ENCODE measurements at regions not wholly inside any gene's neighbourhood (a gene's known extent, or its start where the extent isn't known, plus 50 kb on each side); places are given as distances from the start of the nearest gene placed in this dataset.

DNA sequence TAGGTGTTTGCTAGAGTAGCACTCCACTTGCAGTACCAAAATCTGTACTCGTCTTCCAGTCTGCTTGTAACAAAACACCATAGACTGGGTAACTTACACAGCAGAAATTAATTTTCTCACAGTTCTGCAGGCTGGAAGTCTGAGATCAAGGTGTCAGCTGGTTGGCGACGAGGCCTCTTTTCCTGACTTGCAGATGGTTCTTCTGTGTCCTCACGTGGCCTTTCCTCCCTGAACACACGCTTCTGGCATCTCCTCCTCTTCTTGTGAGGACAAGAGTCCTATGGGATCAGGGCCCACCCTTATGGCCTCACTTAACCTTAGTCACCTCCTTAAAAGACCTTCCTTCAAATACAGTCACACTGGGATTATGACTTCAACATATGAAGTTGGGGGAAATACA lies 493.5 kb upstream of the MYT1L start:
- DNase-seq = no peak

DNA sequence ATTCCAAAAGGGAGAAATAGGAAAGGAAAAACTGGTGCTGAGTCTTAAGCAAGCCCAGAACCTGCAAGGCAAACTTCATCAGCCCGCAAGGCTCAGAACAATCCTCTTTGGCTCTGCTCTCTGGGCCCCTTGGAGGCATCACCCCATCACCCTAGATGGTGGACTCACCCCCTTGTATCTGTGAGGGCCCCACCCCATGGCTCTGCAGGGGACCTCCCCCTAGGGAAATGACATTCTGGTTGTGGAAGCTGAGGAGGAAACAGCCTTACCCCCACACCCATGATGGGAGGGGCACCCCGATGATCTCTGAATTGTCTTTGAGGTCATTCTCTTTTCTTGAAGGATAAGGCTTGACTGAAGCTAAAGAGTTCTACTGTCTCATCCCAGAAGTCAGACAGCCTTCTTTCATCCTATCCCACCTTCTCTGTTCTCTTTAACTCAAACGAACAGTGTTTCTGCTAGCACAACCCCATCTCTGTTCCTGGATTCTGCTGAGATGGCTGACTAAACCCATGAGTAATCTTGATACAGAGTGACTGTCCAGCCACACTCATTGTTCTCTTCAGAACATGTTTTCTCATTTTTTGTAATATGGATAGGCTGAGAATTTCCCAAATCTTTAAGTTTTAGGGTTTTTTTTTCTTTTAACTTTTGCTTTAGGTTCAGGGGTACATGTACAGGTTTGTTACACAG lies 492.1 kb upstream of the MYT1L start:
- no peak for DNase-seq

DNA sequence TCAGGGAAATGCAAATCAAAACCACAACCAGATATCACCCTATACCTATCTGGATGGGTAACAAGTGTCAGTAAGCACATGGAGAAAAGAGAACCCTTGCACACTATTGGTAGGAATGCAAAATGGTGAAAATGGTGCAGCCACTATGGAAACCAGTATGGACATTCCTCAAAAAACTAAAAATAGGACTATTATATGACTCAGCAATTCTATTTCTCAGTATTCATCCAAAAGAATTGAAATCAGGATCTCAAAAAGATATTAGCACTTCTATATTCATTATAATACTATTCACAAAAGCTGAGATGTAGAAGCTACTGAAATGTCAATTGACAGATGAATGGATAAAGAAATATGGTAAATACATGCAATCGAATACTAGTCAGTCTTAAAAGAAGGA lies 491.1 kb upstream of the MYT1L start:
- DNase-seq = no peak

DNA sequence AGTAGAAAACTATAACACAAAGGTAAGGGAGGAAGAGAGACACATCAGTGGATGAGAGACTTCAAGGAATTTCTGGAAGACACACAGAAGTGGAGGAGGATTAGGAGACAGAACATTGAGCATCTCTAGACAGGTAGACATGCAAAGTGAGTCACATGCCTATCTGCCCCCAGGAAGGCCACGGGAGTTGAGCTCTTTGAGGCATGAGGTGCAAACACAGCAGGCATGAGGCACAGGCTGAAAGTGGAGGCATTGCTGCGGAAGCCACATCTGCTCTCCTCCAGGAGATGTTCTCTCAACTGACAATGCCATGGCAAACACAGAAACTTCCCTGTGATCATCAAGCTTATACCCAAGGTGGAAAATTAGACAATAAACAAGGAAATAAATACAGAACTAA lies 481.6 kb upstream of the MYT1L start:
- DNase-seq = no peak

DNA sequence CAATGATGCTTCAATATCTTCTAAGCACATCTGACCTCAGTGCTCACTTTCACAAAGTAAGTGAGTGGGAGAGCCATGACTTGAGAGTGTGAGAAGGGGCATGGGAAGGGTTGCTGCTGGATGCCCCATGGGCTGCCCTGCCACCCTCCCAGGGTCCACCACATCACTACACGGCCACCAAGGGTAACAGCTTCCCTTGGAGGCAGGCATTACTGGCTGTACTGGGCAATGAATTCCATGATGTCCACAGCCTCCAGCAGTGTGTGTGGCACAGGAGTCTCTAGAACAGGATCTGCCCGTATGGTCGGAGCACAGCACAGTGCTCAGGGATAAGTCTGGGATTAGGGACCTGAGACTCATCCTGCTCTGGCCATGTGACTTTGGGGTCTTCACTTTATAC lies 481.0 kb upstream of the MYT1L start:
- DNase-seq = no peak

DNA sequence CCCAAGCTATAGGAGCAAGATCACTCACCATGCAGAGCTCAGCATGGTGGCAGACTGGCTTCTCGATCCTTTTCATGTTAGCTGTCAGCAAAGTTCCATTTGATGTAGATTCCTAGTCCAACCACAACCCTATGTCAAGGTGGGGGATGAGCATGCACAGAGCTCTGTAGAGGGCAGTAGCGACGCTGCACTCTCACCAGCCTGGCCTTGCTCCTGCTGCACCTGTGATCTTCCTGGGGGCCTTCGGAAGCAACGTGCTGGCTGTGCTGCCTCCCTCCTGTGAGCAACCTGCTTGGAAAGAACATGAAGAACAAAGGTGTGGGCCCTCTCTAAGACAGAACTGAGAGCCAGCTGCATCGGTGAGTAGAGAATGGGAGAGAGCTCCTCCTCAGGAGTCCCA lies 479.4 kb upstream of the MYT1L start:
- no peak for DNase-seq

DNA sequence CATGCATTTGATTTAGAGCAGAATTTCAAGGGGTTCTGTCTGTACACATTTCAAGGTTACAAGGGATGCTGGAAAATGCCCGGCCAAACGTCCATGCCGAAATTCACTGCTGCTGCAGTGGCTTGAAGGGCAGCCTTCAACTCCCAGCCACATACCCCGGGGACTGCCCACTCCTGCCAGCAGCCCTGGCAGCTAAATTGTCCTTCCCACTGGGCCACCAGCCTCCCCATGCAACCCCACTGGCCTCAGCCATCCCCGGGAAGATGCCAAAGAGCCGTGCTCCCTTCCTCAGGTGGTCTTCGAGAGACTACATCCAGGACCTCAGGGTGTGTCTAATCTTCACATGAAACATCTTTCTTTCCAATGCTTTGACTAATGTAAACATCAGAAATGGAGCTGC lies 478.7 kb upstream of the MYT1L start:
- DNase-seq = no peak

DNA sequence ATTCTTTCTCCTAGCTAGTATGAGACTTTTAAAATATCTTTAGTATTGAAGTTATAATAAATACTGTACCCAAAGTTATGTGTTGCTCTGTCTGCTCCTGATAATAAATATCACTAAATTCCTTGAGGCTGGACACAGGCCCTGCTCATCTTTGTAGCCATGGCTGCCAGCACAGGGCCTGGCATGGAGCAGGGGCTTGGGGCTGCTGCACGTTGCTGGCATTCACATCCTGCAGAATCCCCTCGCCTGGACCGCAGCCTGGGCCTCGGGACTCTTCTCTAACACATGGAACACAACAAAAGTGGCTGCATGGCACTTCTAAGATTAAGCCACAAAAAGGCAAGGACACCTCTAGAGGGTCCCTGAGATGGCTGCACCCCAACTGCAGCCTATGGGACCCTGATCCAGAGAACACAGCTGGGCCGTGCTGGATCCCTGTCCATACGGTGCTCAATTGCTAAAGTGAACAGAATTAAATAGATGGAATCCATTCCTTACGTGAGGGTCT lies 477.5 kb upstream of the MYT1L start:
- DNase-seq = no peak

DNA sequence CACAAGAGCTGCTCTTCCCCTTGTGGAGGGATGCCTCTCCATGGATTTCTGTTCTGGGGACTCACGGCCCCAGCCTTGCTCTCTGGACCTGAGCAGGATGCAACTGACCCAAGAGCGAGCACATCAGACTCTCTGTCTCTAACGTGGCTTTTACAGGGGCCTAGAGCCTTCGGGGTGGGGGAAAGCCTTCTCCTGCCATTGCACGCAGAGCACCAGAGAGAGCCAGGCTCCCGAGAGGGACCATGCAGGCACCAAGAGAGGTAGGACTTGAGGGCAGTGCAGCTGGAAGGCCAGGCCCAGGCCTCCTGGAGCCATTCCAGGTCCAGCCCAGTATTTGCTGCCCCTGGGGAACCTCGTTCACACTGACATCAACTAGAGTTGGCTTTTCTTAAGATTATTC lies 475.6 kb upstream of the MYT1L start:
- no peak for DNase-seq

DNA sequence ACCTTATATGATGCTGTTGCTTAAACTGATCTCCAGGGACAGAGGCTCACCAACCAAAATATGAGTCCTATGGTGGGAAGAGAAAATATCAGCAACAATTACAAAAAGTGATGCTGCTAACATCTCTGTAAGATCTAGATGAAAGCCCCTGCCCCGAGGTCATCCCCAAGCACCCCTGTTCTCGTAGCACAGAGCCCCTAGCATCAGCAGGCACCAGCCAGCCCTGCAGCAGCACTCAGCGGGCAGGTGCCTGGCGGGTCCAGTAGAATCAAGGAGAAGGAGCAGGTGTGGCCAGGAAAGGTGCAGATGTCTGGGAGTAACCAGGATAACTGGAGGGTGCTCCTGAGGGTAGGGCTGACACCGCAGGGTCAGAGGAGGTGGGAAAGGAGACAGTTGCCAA lies 474.2 kb upstream of the MYT1L start:
- DNase-seq = no peak

DNA sequence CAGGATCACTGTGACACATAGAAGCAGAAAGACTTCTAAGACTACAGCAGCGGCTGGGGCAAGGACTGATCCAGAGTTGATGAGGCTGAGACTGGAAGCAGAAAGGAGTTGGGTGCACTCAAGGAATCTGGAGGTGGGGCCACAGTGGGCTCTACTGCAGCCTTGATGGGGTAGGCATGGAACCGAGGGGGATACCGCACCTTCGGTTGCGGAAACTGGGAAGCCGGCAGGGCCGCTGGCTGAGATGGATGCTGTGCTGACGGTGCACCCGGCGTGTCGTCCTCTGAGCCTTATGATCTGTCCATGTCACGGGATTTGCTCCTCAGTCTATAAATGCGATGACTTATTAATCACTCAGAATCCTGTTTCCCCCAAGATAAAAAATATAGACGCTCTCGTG lies 473.5 kb upstream of the MYT1L start:
- DNase-seq = no peak

DNA sequence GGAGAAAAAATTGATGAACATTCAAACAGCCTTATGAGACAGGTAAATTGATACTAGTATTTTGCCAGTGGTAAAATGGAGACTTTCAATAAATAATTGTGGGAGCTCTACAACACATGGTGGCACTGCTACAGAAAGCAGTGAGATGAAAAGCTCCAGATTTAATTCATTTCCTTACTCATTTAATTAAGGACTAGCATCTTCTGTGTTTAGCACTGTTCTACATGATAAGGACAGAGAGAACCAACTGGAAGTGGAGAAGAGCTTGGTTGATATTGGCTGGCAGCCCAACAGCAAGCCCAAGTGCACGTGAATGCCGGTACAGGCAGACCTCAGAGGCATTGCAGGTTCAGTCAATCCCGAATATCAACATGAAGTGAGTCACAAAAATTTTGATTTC lies 470.4 kb upstream of the MYT1L start:
- no peak for DNase-seq

DNA sequence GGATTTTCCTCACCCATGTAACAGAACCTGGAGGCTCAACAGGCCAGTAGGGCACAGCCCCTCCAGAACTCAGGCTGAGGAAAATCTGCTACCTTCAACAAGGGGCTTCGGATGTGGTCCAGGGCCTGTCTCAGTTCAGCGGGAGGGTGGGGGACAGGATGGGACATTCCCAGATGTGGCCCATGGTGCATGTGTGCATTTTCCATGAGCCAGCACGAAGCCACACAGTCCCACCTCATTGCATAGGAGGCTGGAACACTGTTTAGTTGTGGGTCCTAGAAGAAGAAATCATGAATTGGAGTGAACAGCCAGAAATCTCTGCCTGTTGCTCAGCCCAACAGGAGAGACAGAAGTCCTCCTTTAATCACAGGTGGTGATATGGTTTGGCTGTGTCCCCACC lies 469.6 kb upstream of the MYT1L start:
- DNase-seq = no peak

DNA sequence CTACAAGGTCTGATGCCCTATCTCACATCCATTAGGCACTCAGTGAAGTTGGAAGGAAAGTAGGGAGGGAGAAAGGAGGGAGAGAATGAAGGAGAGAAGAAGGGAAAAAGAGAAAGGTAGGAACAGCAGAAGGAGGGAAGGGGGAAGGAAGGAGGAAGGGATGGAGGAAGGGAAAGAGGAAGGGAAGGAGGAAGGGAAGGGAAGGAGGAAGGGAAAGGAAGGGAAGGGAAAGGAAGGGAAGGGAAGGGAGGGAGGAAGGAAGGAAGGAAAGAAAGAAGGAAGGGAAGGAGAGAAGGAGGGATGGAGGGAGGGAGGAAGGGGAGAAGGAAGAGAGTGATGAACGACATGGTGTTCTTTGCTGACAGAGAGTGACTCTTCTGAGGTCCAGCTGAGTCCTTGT lies 468.9 kb upstream of the MYT1L start:
- no peak for DNase-seq

DNA sequence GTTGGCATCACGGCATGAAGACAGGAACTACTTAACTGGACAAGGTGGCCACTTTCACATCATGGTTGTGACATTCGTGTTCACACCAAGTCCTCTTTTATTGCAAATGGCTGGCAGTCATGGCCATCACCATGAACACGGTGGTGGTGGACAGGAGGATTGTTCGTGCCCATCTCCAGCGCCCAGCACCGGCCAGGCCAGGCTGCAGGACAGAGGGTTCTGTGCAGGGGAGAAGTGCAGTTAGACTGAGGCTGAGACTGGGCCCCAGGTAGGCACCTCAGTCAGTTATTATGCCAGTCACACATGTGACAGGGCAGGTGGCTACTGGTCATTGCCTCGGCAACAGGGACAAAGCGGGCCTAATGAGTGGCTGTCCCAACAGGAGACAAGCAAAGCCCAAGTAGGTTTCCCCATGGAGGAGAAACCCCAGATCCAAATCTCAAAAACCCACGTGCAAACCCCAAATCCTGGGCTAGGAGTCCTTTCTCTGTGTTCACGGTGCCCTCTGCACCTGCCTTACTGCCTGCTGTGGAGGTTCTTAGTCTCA lies 468.1 kb upstream of the MYT1L start:
- no peak for DNase-seq

DNA sequence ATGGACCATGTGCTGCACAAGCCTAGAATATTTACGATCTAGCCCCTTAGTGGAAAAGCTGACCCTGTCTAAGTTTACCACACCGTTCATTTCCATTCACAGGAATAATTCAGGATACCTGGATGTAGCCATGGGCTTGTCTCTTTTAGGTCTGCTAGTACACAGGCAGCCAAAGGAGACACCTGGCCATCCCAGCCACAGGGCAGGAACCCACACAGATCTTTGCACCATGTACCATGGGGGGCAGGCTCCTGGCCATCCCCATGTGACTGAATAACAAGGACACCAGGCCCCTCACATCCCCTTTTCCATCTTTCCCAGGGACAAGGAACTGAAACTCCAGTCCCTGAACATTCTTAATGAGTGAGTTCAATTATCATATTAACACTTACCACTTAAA lies 467.3 kb upstream of the MYT1L start:
- DNase-seq = no peak

DNA sequence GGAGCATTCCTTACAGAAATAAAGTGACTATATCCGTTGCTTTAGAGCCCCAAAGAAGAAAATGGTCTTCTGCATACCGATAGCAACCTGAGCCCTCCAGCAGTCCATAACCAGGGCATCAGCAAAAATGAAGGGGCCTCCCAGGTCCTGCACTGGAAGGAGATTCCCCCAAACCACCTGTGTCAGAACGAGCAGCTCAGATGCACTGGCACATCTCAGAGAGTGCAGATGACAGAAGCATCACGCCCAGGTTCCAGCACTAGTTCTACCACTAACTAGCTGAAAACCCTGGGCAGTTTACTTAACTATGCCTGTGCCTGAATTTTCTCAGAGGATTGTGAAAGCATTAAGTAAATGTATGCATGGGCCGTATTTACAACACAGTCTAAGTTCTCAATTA lies 466.7 kb upstream of the MYT1L start:
- DNase-seq = no peak

DNA sequence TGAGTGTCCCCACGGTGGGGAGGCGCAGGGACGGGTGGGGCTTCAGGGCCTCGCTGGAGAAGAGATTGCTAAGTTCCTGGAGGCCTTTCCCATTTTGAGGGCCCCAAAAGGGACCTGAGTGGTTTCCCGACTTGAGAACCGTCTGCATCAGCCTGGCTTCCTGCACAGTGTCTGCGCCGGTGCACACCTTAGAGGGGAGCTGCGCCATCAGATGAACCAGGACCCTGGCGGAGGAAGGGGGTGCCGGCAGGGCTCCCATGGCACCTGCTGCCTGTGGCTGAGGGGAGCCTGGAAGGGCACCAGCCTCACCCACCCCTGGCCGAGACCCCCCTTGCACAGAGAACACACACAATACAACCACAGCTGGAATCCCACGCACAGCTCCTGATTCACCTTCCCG lies 465.1 kb upstream of the MYT1L start:
- no peak for DNase-seq

DNA sequence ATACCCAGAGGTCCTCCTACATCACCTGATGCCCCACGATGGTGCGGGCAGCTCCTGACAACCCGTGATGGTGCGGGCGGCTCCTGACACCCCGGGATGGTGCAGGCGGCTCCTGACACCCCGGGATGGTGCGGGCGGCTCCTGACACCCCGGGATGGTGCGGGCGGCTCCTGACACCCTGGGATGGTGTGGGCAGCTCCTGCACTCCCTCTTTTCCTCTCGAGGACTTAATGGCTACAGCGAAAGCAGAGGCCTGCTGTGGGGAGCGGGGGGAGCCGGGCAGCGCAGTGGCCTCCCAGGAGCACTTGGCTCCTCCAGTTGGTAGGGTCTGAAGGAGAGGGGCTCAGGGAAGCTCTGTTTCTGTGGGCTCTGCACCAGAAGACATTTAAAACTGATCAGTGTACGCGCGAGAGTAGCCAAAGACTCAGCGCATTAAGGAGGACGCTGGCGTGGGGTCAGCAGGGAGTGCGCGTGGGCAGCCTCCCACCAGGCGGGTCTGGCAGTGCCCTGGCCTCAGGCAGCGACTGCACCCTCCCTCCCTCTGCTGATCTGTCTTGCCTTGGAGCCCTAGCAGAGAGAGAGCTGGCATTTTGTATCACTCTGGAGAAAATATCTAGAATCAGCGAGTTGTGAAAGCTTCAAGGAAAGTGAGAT lies 464.5 kb upstream of the MYT1L start:
- DNase-seq = no peak

DNA sequence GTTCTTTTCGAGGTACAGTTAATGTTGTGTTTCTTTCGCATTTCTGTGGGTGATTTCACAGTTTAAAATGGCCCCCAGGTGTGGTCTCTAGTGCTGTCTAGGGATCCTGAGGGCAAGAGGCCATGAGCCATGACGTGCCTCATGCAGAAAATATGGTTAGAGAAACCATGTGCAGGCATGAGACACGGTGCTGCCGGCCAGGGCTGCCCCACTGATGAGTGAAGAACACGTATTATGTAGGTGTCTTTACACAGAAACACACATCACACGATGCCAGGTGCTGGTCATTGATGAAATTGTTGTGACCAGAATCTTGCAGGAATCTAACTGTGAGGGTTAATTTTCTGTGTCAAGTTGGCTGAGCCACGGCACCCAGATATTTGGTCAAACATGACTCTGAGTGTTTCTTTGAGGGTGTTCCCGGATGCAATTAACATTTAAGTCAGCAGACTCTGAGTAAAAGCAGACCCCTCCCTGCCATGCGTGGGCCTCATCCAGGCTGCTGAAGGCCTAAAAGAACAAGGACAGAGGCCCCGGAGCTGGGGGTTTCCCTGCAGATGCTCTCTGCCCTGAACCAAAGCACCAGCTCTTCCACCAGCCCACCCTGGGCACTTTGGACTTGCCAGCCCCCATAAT lies 463.0 kb upstream of the MYT1L start:
- no peak for DNase-seq

DNA sequence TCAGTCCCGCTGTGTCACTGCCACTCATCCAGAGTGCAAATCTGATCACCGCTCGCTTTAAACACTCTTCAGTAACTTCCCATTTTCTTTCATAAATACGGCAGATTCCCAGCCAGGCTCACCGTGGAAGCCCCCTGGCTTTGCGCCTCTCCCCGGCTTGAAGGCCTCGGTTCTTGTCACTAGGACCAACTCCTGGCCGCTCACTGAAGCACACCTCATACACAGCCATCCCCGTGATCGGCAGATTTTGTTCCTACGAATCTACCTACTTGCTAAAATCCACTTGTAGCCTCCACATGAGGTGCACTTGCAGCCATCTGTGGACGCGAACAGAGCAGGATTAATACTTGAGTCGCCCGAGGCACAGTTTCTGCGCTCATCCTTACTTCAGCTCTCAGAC lies 462.4 kb upstream of the MYT1L start:
- DNase-seq = no peak

DNA sequence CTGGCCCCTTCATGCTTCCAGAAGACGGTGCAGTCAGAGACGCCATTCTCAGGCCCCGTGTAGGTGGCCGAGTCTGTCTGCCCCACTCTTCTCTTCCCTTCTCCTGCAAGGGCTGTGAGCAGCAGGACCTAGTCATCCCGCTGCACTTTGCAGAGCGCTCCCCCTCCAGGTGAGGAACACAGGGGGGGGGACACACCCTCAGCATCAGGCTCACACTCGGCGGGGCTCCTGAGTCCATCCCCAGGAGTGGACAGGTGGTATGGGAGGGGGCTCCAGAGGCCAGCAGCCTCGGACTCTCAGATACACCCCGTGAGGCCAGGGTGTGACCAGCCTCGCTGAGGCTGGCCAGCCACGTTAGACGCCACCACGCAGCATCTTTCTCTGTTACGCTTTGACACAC lies 460.5 kb upstream of the MYT1L start:
- no peak for DNase-seq

DNA sequence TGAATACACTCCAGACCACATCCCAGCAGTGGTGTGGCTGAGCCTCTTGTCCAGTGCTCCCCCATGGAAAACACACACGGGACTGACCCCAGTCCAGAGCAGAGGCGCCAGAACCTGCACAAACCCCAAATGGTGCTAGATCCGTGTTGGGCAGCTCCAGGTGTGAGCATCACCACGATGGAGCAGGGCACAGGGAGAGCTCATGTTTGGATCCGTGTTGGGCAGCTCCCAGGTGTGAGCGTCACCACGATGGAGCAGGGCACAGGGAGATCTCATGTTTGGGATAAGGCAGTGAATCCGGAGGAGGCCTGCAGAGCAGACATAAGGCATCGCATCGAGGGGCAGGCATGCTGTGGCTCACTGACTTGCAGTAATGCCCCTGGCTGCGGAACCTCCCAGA lies 460.0 kb upstream of the MYT1L start:
- no peak for DNase-seq

DNA sequence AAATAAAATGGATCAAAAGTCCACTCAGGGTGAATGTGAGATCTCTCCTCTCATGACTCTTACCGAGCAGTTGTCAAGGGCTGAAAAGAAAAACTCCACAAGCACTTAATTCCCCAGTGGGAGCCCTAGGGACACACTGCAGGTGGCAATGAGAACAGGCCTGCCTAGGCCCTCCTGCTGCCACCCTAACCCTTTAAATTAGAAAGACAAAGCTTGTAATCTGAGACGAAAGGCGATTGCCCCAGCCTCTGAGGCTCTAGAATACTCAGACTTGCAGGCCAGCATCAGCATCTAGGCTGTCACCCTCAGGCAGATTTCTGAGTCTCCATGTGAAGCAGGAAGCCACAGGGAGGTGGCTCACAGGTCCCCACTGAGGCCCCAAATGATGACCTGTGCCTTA lies 457.0 kb upstream of the MYT1L start:
- DNase-seq = no peak
